Fibroblast of skin of right biceps (primary cell): ENCODE measurements at regions not wholly inside any gene's neighbourhood (a gene's known extent, or its start where the extent isn't known, plus 50 kb on each side); places are given as distances from the start of the nearest gene placed in this dataset.

Experiments used
- DNase-seq: peaks from one replicate; pipeline ENCODE4 v3.0.0-alpha.2; 2013

- no peak for DNase-seq
These were observed 61.7 kb upstream of the ELAVL2 start for GRCh38 chr9:23887781-23888180.
